HG02981 (cell line): ENCODE measurements at regions not wholly inside any gene's neighbourhood (a gene's known extent, or its start where the extent isn't known, plus 50 kb on each side); places are given as distances from the start of the nearest gene placed in this dataset.
A peak's percentile ranks its signal among the peaks of the same experiment; 100 is the strongest.

Source experiments
- ATAC-seq: cut with Tn5 transposase; IDR thresholded peaks from one replicate; pipeline ENCODE4 v1.9.1; 2021; ENCODE audit warnings: mild to moderate bottlenecking, moderate library complexity; ENCODE audit not compliant: unreplicated experiment

DNA sequence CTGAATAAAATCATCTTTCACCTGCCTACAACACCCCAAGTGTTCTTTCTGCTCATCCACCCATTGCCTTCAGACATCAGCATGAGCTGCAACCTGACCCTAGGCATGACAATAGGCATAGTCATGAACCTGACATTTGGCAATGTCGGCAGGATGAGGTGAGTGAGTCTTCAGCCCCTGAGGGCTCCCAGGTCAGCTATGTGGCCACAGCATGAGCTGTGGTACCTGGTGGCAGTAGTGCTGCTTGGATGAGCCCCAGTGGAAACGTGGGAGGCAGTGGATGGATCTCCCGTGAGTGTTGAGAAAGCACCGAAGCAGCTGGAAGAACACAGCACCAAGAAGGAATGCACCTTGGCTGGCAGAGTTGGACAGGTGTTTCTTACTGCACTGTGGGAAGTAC is 334.8 kb upstream of the FAR2 start:
- no peak for ATAC-seq

DNA sequence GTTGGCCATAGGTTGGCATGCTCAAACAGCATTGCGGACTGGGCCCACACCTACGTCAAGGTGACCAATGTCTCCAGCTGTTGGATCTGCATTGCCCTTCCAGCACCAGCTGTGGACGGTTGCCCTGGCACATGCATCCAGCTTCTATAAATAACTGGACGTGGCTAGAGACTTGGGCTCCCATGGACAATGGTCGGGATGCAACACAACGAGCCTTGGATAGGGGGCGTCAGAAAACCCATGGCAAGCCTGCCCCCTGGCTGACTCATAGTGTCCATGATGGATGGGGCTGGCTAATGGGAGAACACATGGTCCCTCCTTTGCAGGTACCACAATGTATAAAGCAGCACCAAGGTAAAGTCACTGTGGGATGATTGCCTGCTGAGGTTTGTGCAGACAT is 331.6 kb upstream of the FAR2 start:
- no peak for ATAC-seq

DNA sequence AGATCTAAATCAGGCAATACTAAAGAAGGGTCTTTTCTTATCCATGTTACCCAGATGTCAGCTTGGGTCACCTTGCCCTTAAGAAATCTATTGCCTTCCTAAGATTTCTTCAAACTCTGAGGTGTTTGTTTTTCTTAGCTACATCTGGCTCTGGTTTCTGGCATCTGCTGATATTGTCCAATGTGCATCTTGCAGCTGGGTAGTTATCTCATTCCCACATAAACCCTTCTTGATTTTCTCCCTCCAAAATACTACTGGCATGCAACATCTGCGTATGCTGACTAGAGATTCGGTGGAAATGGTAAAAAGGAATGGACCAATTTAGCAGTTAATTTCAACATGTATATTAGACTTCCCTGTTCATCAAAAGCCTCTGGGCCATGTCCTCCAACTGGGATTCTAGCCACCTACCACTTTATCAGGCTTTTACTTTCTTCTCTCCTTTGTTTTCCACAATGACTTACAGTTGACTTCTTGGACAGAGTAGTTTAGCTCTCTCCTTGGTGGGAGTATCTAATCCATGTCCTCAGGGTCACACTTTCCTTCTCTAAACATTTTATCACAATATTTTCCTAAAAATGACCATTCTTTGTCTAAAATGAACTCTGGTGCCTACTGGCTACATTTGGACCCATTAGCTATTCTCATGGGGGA is 324.8 kb upstream of the FAR2 start:
- no peak for ATAC-seq

DNA sequence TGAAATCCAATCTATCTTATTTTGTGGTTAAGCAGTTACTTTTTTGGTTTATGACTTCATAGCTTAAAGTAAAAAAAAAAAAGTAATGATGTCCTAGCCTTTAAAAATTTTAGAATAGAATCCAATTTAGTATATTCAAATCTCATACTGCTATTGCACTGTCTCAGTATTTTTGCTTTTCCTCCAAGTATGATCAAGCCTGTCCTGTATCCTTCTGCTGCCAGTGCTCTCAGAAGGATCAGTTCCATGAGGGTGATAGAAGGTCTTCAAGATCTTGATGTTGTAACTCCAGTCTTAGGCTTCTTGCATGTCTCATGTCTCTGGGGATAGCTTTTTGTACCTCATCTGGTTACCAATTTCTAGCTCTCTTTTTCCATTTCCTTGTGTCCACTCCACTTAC is 324.2 kb upstream of the FAR2 start:
- no peak for ATAC-seq

DNA sequence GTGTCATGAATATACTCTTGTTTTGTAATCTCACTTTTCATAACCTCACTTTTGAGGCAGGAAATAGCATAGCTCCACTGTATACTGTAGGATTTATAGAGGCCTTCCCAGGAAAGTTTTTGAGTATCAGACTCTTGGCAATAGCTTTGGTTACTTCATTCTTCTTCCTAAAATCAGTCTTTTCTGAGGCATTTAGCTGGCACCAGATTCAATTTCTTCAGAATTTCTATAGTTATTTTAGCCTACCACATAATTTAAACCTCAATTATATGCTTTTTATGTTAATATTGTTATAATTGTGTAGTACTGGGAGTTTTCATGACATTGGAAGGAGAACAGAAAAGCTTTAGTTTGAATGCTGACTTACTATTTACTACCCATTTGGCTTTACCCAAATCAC is 322.3 kb upstream of the FAR2 start:
- ATAC-seq, result no peak

DNA sequence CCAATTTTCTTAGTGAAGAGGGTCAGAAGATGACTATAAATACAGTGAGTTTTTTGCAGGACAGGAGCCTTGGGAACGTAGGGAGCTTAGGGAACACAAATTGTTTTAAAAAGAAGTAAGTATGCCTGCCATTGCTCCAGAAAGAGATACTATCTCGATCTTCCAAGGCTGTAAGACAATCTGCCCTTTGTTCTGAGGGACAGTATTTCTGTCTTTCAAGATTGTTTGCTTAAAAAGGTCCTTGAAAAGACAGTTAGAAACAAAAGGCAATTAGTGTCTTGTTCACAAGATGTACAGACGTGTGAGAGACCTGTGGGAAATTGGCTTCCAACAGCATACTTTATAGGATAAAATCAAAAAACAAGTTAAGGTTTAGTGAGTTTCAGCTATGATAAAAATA is 321.2 kb upstream of the FAR2 start:
- no peak for ATAC-seq

DNA sequence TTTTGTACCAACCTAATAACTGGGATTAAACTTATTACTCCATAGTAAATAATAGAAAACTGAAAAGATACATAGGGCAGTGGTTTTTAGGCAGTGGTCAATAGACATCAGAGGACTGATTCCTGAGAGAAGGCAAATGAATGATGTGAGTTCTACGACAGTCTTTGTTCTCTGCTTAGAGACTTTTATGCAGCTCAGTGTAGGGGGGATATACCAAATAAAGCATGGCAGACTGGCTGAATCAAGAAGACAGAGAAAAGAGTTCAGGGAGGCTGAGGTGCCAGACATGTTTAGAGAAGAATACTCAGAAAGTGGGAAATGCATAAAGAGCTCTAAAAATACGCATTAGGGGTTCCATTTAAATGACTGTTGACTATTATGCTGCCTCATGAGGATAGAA is 320.8 kb upstream of the FAR2 start:
- no peak for ATAC-seq

DNA sequence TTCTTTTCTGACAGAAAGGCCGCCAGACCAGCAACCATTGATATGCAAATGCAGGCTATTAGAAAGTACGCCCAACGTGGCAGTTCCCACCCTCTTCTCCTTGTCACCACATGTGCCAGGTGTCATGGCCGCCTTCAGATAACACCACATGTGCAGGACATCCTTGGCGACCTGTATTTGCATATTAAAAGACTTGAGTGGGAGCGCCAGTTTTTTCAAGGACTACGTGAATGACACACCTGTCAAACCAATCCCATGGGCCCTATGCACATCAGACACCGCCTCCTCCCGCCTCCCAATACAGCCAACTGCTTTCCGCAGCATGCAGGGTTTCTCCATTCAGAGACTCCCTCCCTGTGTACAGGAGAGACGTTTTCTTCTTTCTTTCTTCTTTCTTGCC is 318.6 kb upstream of the FAR2 start:
- no peak for ATAC-seq

DNA sequence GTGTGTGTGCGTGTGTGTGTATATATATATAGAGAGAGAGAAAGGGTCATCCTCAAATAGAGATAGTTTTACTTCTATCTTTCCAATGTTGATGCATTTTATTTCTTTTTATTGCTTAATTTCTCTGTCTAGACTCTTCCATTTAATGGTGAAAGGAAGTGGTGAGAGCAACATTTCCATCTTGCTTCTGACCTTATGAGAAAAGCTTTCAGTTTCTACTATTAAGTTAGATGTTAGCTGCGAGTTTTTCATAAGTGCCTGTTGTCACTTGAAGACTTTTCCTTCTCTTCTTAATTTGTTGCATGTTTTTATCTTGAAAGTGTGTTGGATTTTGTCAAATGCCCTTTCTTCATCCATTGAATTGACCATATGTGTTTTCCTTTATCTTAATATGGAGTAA is 304.4 kb upstream of the FAR2 start:
- ATAC-seq, result no peak

DNA sequence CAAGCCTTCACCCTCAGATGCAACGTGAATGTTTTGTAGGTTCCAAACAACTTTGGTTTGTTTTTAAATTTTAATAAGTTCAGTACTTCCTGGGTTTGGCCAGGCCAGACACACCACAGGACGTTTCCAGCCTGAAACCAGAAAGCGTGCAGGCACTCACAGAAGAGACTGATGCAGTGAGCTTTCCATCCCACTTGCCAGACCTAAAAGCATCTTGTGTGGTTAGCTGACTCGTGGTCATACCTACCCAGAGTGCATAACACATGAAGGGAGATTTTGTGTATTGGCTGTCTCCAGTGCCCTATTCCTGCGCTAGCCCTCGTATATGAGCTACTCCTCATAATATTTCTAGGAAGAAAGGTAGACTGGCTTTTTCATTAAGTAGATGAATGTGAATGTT is 297.3 kb upstream of the FAR2 start:
- no peak for ATAC-seq

DNA sequence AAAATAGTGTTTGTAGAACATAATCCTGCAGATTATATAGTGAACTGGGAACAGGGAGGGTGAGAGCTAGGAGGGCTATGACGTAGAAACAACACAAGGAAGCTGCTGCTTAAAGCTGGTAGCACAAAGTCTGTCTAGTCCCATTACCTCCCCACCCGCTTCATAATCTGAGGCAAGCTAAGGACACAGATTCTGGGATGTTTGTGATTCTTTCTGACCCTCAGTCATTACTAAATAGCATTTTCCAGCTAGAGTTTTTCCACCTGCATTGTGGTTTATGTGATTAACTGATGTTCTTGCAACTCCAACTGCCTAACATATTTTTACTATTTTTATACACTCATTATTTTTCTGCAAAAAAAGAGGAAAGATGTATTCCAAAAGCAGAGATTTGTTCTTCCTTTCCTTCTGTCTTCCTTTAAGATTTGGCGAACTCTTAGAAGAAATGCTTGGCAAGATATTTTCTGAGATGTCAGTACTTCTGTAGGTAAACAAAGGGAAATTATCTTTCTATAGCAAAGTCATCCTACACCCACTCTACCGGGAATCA is 293.2 kb upstream of the FAR2 start:
- ATAC-seq, result no peak

DNA sequence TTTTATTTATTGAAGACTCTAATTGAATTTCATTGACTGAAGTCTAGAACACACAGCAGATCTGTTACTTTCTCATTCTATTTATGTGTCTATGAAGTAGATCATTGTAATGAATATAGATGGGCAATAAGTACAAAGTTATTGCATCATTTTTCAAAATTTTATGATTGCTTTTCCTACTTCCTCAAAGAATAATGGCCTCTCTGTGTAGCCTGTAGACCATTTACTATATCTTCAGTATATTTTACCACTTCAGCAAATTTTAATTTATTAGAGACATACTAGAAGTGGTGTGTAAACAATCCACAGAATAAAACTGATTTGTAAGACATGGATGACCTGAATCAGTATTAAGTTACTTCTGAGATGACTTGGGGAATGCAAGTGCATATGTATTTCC is 291.7 kb upstream of the FAR2 start:
- ATAC-seq, result no peak

DNA sequence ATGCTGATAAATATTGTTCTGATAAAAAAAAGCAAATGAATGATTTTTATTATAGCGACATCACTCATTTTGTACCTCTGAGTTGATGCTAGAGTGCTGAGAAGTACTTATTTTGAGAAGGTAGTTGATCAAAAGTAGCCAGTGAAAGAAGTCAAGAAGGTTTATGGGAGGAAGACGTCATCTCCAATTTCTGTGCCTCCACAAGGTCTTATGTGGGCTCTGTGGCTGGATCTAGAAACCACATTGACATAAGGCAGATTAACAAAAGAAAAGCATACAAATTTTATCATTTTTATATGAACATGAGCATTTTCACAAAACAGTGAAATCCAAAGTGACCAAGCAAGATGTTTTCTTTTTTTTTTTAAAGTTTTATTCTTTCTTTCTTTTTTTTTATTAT is 289.5 kb upstream of the FAR2 start:
- ATAC-seq, result no peak

DNA sequence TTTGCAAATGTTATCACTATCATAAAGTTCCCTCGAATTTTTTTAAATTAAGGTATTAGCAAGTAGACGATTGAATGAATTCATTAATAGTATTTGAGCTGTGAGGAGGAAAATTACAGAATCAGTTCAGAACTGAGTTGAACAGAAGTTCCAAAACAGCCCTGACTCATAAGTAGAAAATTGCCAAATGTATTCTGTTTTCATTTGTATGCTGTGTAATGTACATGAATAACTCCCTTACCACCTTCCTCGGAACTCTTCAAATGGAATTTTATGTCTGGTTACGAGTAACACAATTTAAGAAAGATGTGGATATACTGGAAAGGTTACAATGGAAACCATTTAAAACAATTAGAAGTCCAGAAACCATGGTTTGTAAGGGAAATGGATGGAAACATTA is 283.3 kb upstream of the FAR2 start:
- ATAC-seq, result no peak

DNA sequence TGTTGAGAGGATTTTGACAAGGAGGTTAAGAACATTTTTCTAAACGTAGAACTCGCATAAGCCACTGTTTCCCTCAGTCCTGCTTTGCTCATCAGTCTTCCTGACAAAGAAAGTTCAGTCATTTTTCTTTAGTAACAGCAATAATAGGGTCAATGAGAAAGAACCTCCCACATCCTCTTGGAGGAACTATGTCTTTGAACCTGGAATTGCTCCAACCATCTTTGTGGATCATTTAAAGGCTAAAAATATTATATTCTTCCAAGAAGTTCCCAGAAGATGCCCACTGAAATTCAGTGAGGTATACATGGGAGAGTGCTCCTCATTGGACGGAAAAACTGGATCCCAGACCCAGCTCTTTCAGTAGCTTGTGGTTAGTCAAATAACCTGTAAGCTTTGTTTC is 282.8 kb upstream of the FAR2 start:
- ATAC-seq, result no peak

DNA sequence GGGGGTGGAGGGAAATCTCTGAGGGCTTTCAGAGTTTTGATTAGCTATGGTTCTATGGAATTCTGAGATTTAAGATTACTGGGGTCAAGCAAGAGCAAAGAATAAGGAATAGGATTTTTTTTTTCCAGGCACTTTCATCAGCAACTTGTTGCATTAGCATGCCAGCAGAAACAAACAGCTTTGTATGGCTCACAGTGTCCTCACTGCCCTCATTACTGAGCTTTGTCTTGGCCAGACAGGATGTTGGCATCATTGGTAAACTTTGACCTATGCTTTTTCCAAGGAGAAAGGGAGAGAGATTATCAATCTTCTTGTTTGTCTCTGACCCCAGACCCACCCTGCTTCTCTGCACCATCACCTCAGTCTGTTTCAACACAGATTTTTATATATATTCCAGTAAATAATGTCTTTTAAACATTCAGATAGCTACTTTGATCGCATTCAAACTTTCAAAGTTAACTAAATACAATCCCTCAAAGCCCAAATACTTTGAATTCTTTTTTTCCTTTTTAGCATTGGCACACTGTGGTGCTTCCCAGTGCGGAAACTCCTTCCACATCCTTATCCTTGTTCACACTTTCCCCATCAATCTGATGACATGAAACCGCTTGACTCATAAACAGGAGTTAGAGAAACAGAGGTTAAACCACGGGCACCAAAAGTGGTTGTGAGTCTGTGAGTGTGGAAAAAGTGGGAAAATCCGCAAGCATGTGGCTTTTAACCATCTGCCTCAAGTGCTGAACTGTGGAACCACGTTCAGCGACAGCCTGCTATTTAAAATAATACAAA is 282.2 kb upstream of the FAR2 start:
- no peak for ATAC-seq

DNA sequence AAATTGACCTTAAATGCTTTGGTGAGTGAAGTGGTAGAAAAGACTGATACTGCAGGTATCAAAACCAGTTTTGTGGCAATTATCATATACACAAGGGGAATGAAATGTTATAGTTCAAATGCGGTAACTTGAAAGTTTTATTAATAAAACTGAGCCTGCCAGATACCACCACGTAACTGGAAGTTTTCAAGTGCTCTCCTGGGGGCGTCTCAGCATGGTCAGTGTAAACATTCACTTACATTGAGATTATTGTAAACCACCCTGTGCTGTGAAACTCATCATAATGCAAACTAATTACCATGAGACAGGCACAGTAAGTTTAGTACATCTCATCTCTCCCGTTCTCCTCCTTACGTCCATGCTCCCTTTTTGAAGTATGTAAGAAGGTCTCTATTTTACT is 280.7 kb upstream of the FAR2 start:
- no peak for ATAC-seq

DNA sequence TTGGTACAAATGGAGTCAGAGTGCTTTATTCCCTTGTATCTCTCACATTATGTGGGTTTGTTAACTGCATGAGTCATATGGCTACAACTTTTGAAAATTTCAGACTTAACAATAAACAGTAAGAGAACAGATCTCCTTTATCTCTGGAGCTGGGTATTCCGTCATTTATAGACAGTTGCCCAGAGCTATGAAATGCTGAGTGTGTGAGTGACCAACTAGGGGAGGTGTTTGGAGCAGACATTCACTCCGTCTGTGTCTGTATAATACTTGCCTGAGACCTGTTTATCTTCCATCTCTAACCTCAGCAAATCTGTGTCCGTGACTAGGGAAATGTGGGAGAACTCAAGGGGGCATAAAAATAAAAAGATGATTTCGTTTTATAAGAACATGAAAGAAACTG is 279.9 kb upstream of the FAR2 start:
- no peak for ATAC-seq

DNA sequence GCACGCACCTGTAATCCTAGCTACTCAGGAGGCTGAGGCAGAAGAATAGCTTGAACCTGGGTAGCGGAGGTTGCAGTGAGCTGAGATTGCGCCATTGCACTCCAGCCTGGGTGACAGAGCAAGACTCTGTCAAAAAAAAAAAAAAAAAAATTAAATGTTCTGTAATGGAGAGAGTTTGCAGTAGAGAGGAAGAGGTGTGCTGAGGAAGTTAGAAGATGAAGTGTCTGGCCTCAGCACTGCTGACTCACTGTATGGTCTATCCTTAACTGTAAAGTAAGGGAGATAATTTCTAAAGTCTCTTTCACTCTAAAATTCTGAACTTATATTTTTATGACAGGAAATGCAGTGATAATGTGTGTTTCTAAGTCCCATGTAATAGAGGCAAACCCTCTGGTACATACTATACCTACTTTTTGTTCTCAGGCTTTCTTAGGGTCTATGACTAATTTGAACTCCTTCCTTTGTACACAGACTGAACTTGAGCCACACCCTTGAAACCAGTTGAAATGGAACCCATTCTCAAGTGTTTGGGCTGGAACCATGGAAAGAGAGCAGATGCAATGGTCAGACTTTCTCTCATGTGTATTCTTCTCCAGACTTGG is 278.1 kb upstream of the FAR2 start:
- no peak for ATAC-seq

DNA sequence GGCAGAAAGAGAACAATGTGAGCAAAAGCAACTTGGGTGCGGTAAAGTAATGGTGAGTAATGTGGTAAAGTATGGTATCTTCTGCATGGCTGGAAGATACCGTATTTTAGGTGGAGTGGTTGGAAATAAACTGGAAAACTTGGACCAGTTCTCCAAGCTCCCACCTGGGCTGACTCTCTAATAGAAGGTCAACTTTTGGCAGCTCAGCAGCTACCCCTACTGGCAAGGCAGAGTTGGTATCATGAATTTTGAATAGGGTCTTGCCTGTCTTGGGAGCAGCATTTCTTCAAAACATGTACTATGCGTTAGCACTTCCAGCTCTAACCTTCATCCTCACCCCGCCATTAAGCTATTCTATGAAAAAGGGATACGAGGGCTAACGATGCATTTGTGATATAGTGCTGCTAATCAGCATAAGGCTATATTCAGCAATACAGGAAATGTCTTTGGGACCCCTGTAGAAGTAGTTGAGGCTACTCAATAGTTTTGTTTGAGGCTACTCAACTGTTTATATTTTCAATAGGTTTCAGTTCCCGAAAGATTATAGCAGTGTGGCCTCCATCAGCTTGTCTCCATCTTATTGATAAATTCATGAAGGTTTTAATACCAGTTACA is 276.3 kb upstream of the FAR2 start:
- peak; percentile 73 for ATAC-seq

DNA sequence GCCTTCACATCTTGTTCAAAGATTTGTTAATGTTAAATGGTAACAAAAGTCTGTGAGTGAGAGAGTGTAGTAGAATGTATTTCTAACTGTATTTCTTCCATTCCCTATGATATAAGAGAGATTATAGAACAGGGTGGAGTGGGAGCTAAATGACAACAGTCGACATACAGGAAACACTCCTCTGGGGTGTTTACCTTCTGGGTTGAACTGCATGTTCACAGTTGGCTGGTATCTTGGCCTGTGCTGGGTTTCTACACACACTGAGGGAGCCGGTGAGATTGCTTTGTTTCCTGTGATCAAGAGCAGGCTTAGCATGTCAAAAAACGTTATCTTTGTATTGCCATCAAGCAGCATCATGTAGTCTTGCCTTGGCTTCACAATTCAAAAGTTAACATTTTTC is 274.3 kb upstream of the FAR2 start:
- ATAC-seq, result no peak
